GM12878 (cell line): ENCODE measurements at regions not wholly inside any gene's neighbourhood (a gene's known extent, or its start where the extent isn't known, plus 50 kb on each side); places are given as distances from the start of the nearest gene placed in this dataset.
"Not testable (repeated sequence)": the region's sequence is repeated elsewhere in the genome, so short reads cannot be mapped to it uniquely, and the experiment has no call there.

Source experiments
- ATAC-seq: fragments of 200-7000 bp; cut with Tn5 transposase; 3 replicates; pipeline ENCODE4 v1.9.1; 2020; ENCODE audit warnings: mild to moderate bottlenecking, moderate library complexity
- BruUV-seq: library from RNA; stranded (reverse); fragments of 400-500 nt; replicated peaks from 2 replicates; lab custom pipeline; 2021; lab: Mats Ljungman, UMichigan
- CTCF ChIA-PET: fragments of 300-600 bp; sonication (Branson Sonifier 250); formaldehyde crosslinking; extraction: SDS; loops from one replicate; lab custom pipeline; 2021; ENCODE audit warnings: inconsistent platforms; lab: Yijun Ruan, JAX
- POLR2A ChIA-PET: fragments of 350-600 bp; formaldehyde crosslinking; extraction: SDS; loops from one replicate; lab custom pipeline; 2021; ENCODE audit warnings: inconsistent platforms; lab: Charles Lee
- RAD21 ChIA-PET: fragments of 300-600 bp; sonication (Branson Sonifier 250); formaldehyde crosslinking; loops from one replicate; lab custom pipeline; 2023; ENCODE audit warnings: antibody characterized with exemption; ENCODE audit not compliant: unreplicated experiment; lab: Charles Lee
- SMC1A ChIA-PET: fragments of 300-600 bp; sonication (Branson Sonifier 250); formaldehyde crosslinking; loops from one replicate; lab custom pipeline; 2023; ENCODE audit not compliant: unreplicated experiment, uncharacterized antibody; lab: Charles Lee
- DNase-seq: peaks from one replicate; pipeline ENCODE4 v3.0.0-alpha.2; 2011; ENCODE audit warnings: low read depth, low spot score
- FAIRE-seq: peaks from 3 replicates; lab custom pipeline; 2011; peaks lifted over from hg19 to GRCh38; lab: Jason Lieb, UNC
- H2AFZ ChIP-seq: 2 replicates; pipeline ENCODE4 v1.6.0; 2011; ENCODE audit warnings: low read depth, low read length, control low read depth; ENCODE audit not compliant: control insufficient read depth
- H3K27ac ChIP-seq: 2 replicates; pipeline ENCODE4 v1.5.1; 2011; ENCODE audit warnings: control low read depth; ENCODE audit not compliant: control insufficient read depth, insufficient read depth
- H3K27me3 ChIP-seq, 2 experiments: replicated peaks in 1 of 2; 2 replicates each; pipeline versions ENCODE4 v1.6.0 to v1.6.1; 2011; ENCODE audit warnings: low read length in 1 of 2; ENCODE audit not compliant: control insufficient read depth in 2 of 2, insufficient read depth in 2 of 2
- H3K36me3 ChIP-seq, 2 experiments: 2 replicates each; pipeline ENCODE4 v1.5.1; 2011; ENCODE audit warnings: low read length in 1 of 2; ENCODE audit not compliant: control insufficient read depth in 2 of 2, insufficient read depth in 2 of 2
- H3K4me1 ChIP-seq: 2 replicates; pipeline ENCODE4 v1.6.1; 2011; ENCODE audit warnings: mild to moderate bottlenecking, low read length, moderate library complexity, mixed read lengths; ENCODE audit not compliant: control insufficient read depth, insufficient read depth
- H3K4me2 ChIP-seq: 2 replicates; pipeline ENCODE4 v1.6.0; 2011; ENCODE audit warnings: control low read depth; ENCODE audit not compliant: control insufficient read depth, insufficient read depth
- H3K4me3 ChIP-seq: fragments of 200-600 bp; sonication (generic); 2 replicates; pipeline ENCODE4 v1.5.1; 2016
- H3K79me2 ChIP-seq: 2 replicates; pipeline ENCODE4 v1.6.0; 2011; ENCODE audit warnings: low read length; ENCODE audit not compliant: control insufficient read depth, insufficient read depth
- H3K9ac ChIP-seq: 2 replicates; pipeline ENCODE4 v1.8.0; 2011; ENCODE audit warnings: low read length, control low read depth, mixed read lengths; ENCODE audit not compliant: control insufficient read depth, insufficient read depth
- H3K9me3 ChIP-seq: replicated peaks from 3 replicates; pipeline ENCODE4 v1.5.1; 2011; ENCODE audit warnings: mild to moderate bottlenecking, low read length; ENCODE audit not compliant: control insufficient read depth, insufficient read depth
- H4K20me1 ChIP-seq: 2 replicates; pipeline ENCODE4 v1.6.0; 2011; ENCODE audit not compliant: control insufficient read depth, insufficient read depth
- CHD4 ChIP-seq: fragments of 200-600 bp; sonication (generic); IDR thresholded peaks from 2 replicates; pipeline ENCODE4 v1.6.1; 2016; ENCODE audit warnings: mild to moderate bottlenecking
- JUNB ChIP-seq: IDR thresholded peaks from 2 replicates; pipeline ENCODE4 v1.6.1; 2016; ENCODE audit warnings: antibody characterized with exemption, mild to moderate bottlenecking
- PAX5 ChIP-seq: IDR thresholded peaks from 2 replicates; pipeline ENCODE4 v1.6.1; 2011; ENCODE audit warnings: low read depth, low read length, borderline replicate concordance
- PML ChIP-seq: IDR thresholded peaks from 2 replicates; pipeline ENCODE4 v1.6.1; 2012; ENCODE audit warnings: low read length, inconsistent platforms
- WGBS: methylation state at CpG from one replicate; pipeline ENCODE4 v1.1.6; 2016; ENCODE audit warnings: low lambda C conversion rate; ENCODE audit not compliant: insufficient replicate concordance, insufficient coverage; ENCODE audit errors: missing lambda C conversion rate; 5-methylcytosine and 5-hydroxymethylcytosine counted together
- in situ Hi-C: fragments of 300-500 bp; cut with MboI; formaldehyde crosslinking; loops from 9 replicates; pipeline ENCODE4 v1.14.3; 2018; ENCODE audit warnings: mixed read lengths
- intact Hi-C: fragments of 100-400 bp; cut with micrococcal nuclease; formaldehyde crosslinking; loops from one replicate; pipeline ENCODE4 v1.14.2; 2022; ENCODE audit not compliant: unreplicated experiment

GRCh38 chr20:22521940-22522339 lies 62.4 kb downstream of the FOXA2 start:
- H3K9me3 ChIP-seq, CTCF ChIA-PET, ATAC-seq, H3K79me2 ChIP-seq, H3K36me3 ChIP-seq, H3K4me3 ChIP-seq, DNase-seq, H3K27me3 ChIP-seq, SMC1A ChIA-PET, H3K4me2 ChIP-seq, FAIRE-seq, H3K9ac ChIP-seq, POLR2A ChIA-PET, H4K20me1 ChIP-seq, H3K4me1 ChIP-seq, H3K27ac ChIP-seq, H2AFZ ChIP-seq, intact Hi-C loops, BruUV-seq, in situ Hi-C loops: not testable (repeated sequence)
- RAD21 ChIA-PET = interaction anchor here (0.6 kb wide), 1 partner anchor 370 kb away, joined by 3 read pairs; no protein-coding TSS in a partner anchor
- 42% methylated on average over 12 of the region's 12 CpGs for WGBS

DNA sequence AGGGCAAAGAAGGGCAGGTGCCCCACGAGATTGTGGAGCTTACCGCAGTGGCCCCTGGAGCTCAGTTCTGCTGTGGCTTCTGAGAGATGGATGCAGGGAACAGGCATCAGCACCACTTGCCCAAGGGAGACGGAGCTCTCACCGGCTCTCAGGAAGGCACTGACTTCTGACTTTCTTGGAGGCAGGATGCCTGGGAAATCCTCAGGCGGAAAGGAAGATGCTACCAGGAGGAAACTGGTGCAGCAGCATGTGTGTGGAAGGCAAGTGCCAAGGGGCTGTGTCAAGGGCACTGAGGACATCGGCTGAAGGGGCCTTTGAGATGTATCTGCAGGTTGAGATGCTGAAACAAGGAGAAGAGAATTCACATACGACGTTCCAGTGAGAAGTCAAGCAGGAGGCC lies 64.0 kb downstream of the FOXA2 start:
- Histone ChIP-seq H3K9me3 (no peaks in the 10 kb centered on the region), H3K4me1 (no peaks in the 10 kb centered on the region), H3K4me2 (no peak overlapping the region), H2AFZ (no peak overlapping the region), H3K9ac (no peak overlapping the region), H3K27ac (no peak overlapping the region), H3K27me3 (peaks cover 0 to 1% of the 10 kb centered on the region in 2 experiments; a peak in 1 of 4 replicates), H3K36me3 (no peaks in the 10 kb centered on the region), H3K4me3 (no peak overlapping the region), H3K79me2 (no peaks in the 10 kb centered on the region), H4K20me1 (no peaks in the 10 kb centered on the region)
- DNase-seq (no peak), ATAC-seq (no peak), FAIRE-seq (no peak)
- intact Hi-C loops (no loop called here), in situ Hi-C loops (no loop called here)
- no TSS peak for BruUV-seq
- CTCF ChIA-PET = no interaction called here
- RAD21 ChIA-PET = no interaction called here
- 52% methylated on average over 8 of the region's 8 CpGs for WGBS
- TF ChIP-seq CHD4 (no peak), PAX5 (no peak), JUNB (no peak), PML (no peak)
- SMC1A ChIA-PET = no interaction called here
- POLR2A ChIA-PET = no interaction called here
